ENCODE measurements at regions not wholly inside any gene's neighbourhood (a gene's known extent, or its start where the extent isn't known, plus 50 kb on each side); places are given as distances from the start of the nearest gene placed in this dataset.

- no peak for TF ChIP-seq CEBPB (IDR thresholded peaks at IDR 0.05; ENCODE audit: low read depth)
- TF ChIP-seq CTCF (IDR thresholded peaks at IDR 0.05 in 2 of 3, conservative IDR thresholded peaks at IDR 0.05 in 1 of 3; ENCODE audit: borderline replicate concordance in 1 of 3, insufficient read depth in 1 of 3, low read depth in 2 of 3, low read length in 2 of 3): no peak
- TF ChIP-seq EZH2 (IDR thresholded peaks at IDR 0.05): no peak
- TF ChIP-seq SIN3A (IDR thresholded peaks at IDR 0.05; ENCODE audit: low read depth): no peak
- no peak for TF ChIP-seq POLR2A (IDR thresholded peaks at IDR 0.05; ENCODE audit: borderline replicate concordance, extremely low read depth, insufficient read depth, insufficient read length)
- TF ChIP-seq REST (IDR thresholded peaks at IDR 0.05; ENCODE audit: low read depth): no peak
- no peak for TF ChIP-seq ZNF274 (IDR thresholded peaks at IDR 0.05; ENCODE audit: low read depth, low read length)
- no peak for TF ChIP-seq POLR2AphosphoS5 (IDR thresholded peaks at IDR 0.05; ENCODE audit: low read depth, low read length)
- no peak for TF ChIP-seq EZH2phosphoT487 (IDR thresholded peaks at IDR 0.05; ENCODE audit: borderline replicate concordance)
- TF ChIP-seq MAX (IDR thresholded peaks at IDR 0.05): no peak
- no peak for TF ChIP-seq ATF3 (IDR thresholded peaks at IDR 0.05)
- no peak for TF ChIP-seq ELF1 (IDR thresholded peaks at IDR 0.05; ENCODE audit: borderline replicate concordance, low read depth)
- TF ChIP-seq SP1 (IDR thresholded peaks at IDR 0.05; ENCODE audit: low read depth): no peak
Observed at GRCh38 chr12:13786646-13787045, 194.8 kb downstream of the GRIN2B start.

Measured in HCT116 (cell line).